Liver (tissue), 8 donors: ENCODE measurements at regions not wholly inside any gene's neighbourhood (a gene's known extent, or its start where the extent isn't known, plus 50 kb on each side); places are given as distances from the start of the nearest gene placed in this dataset.

Source experiments
- DNase-seq: peaks from one replicate; pipeline ENCODE4 v3.0.0-alpha.2; 2017; ENCODE audit warnings: low spot score
- H3K27ac ChIP-seq, 2 donors: one replicate each; pipeline ENCODE4 v1.7.0; 2013; ENCODE audit warnings: inconsistent platforms in 2 of 2, low read length in 2 of 2, control low read depth in 1 of 2, low read depth in 1 of 2, mild to moderate bottlenecking in 1 of 2
- H3K27me3 ChIP-seq, 4 donors: one replicate each; pipeline versions ENCODE4 v1.6.1 to v1.7.0; 2013; ENCODE audit warnings: low read length in 3 of 4, inconsistent platforms in 1 of 4, mild to moderate bottlenecking in 1 of 4, moderate library complexity in 1 of 4; ENCODE audit not compliant: control insufficient read depth in 4 of 4, insufficient read depth in 4 of 4
- H3K36me3 ChIP-seq, 4 donors: one replicate each; pipeline versions ENCODE4 v1.6.1 to v1.7.0; 2013; ENCODE audit warnings: low read length in 3 of 4, mild to moderate bottlenecking in 3 of 4, low read depth in 1 of 4, moderate library complexity in 1 of 4; ENCODE audit not compliant: control insufficient read depth in 4 of 4, insufficient read depth in 3 of 4
- H3K4me1 ChIP-seq, 4 donors: one replicate each; pipeline versions ENCODE4 v1.6.1 to v1.7.0; 2013; ENCODE audit warnings: low read length in 3 of 4, mild to moderate bottlenecking in 3 of 4, moderate library complexity in 1 of 4; ENCODE audit not compliant: control insufficient read depth in 4 of 4, insufficient read depth in 4 of 4
- H3K4me3 ChIP-seq, 3 donors: one replicate each; pipeline versions ENCODE4 v1.6.1 to v1.7.0; 2013; ENCODE audit warnings: low read length in 3 of 3, control low read depth in 1 of 3, low read depth in 1 of 3, mild to moderate bottlenecking in 1 of 3
- H3K9ac ChIP-seq, 2 donors: one replicate each; pipeline ENCODE4 v1.7.0; 2013; ENCODE audit warnings: low read length in 2 of 2, mild to moderate bottlenecking in 2 of 2, moderate library complexity in 2 of 2, control low read depth in 1 of 2, low read depth in 1 of 2
- H3K9me3 ChIP-seq, 4 donors: one replicate each; pipeline versions ENCODE4 v1.6.1 to v1.7.0; 2013; ENCODE audit warnings: low read length in 3 of 4; ENCODE audit not compliant: control insufficient read depth in 4 of 4
- ATF3 ChIP-seq: IDR thresholded peaks from 2 replicates; pipeline ENCODE4 v1.6.1; 2016; ENCODE audit warnings: antibody characterized with exemption
- CTCF ChIP-seq: fragments of 150-350 bp; IDR thresholded peaks from 2 replicates; pipeline ENCODE4 v1.5.1; 2017; ENCODE audit warnings: improper control_type of control experiment, low read depth, low read length; ENCODE audit not compliant: missing input control
- EGR1 ChIP-seq, 2 donors: IDR thresholded peaks; 2 replicates each; pipeline ENCODE4 v1.6.1; 2016 to 2018; ENCODE audit warnings: antibody characterized with exemption in 2 of 2, low read depth in 2 of 2
- FOXA1 ChIP-seq: IDR thresholded peaks from 2 replicates; pipeline ENCODE4 v1.6.1; 2016; ENCODE audit warnings: antibody characterized with exemption
- FOXA2 ChIP-seq: IDR thresholded peaks from 2 replicates; pipeline ENCODE4 v1.6.1; 2016; ENCODE audit warnings: antibody characterized with exemption
- GABPA ChIP-seq, 2 donors: IDR thresholded peaks in 1 of 2; conservative IDR thresholded peaks in 1 of 2; 2 replicates each; pipeline ENCODE4 v1.6.1; 2016; ENCODE audit warnings: antibody characterized with exemption in 2 of 2, mild to moderate bottlenecking in 1 of 2, moderate library complexity in 1 of 2
- HNF4A ChIP-seq, 2 donors: conservative IDR thresholded peaks; 2 replicates each; pipeline ENCODE4 v1.6.1; 2016; ENCODE audit warnings: antibody characterized with exemption in 2 of 2, mild to moderate bottlenecking in 2 of 2
- HNF4G ChIP-seq: IDR thresholded peaks from 2 replicates; pipeline ENCODE4 v1.6.1; 2016; ENCODE audit warnings: antibody characterized with exemption
- JUND ChIP-seq, 2 donors: IDR thresholded peaks; 2 replicates each; pipeline ENCODE4 v1.6.1; 2016; ENCODE audit warnings: antibody characterized with exemption in 2 of 2
- MAX ChIP-seq: IDR thresholded peaks from 2 replicates; pipeline ENCODE4 v1.6.1; 2016; ENCODE audit warnings: antibody characterized with exemption
- NR2F2 ChIP-seq: IDR thresholded peaks from 2 replicates; pipeline ENCODE4 v1.6.1; 2016; ENCODE audit warnings: antibody characterized with exemption
- RAD21 ChIP-seq, 2 donors: IDR thresholded peaks; 2 replicates each; pipeline ENCODE4 v1.6.1; 2016; ENCODE audit warnings: antibody characterized with exemption in 2 of 2, mild to moderate bottlenecking in 2 of 2
- REST ChIP-seq: IDR thresholded peaks from 2 replicates; pipeline ENCODE4 v1.6.1; 2016; ENCODE audit warnings: antibody characterized with exemption, mild to moderate bottlenecking
- TAF1 ChIP-seq: conservative IDR thresholded peaks from 2 replicates; pipeline ENCODE4 v1.6.1; 2016; ENCODE audit warnings: antibody characterized with exemption, mild to moderate bottlenecking
- YY1 ChIP-seq: IDR thresholded peaks from 2 replicates; pipeline ENCODE4 v1.6.1; 2016; ENCODE audit warnings: antibody characterized with exemption, mild to moderate bottlenecking
- ZBTB33 ChIP-seq: IDR thresholded peaks from 2 replicates; pipeline ENCODE4 v1.6.1; 2016; ENCODE audit warnings: antibody characterized with exemption
- WGBS: extraction: QIAGEN DNeasy Blood & Tissue Kit; methylation state at CpG from one replicate; pipeline ENCODE4 v1.1.7; 2013; 5-methylcytosine and 5-hydroxymethylcytosine counted together
- donor health status: healthy.
- donor health status: healthy.
- donor health status: healthy.
- donor health status: healthy.
- donor health status: healthy.

GRCh38 chr21:35616090-35616489 lies 444.2 kb downstream of the SETD4 start:
- no peaks in the 10 kb centered on the region for H3K9me3 ChIP-seq
- H3K4me3 ChIP-seq, result no peak overlapping the region
- no peak overlapping the region for H3K9ac ChIP-seq
- H3K4me1 ChIP-seq, result peaks cover 0 to 7% (median 0%) of the 10 kb centered on the region in 4 donors
- DNase-seq, result no peak
- peaks cover 0 to 7% (median 0%) of the 10 kb centered on the region in 4 donors for H3K27me3 ChIP-seq
- WGBS, result 25% methylated on average over 4 of the region's 4 CpGs
- no peak overlapping the region for H3K27ac ChIP-seq
- TF ChIP-seq NR2F2 (no peak), HNF4A (conservative IDR thresholded peaks at IDR 0.05) (peak in 1 of 2 donors; percentile 19), JUND (IDR thresholded peaks at IDR 0.05) (no peak), RAD21 (IDR thresholded peaks at IDR 0.05) (peak; percentile 76 to 83), GABPA (IDR thresholded peaks at IDR 0.05 in 1 of 2, conservative IDR thresholded peaks at IDR 0.05 in 1 of 2) (no peak), TAF1 (no peak), CTCF (peak; percentile 46), ZBTB33 (no peak)
- H3K36me3 ChIP-seq, result no peaks in the 10 kb centered on the region

- TF ChIP-seq JUND (IDR thresholded peaks at IDR 0.05) (no peak), CTCF (no peak), EGR1 (IDR thresholded peaks at IDR 0.05; ENCODE audit: low read depth in 2 of 2) (no peak), REST (no peak), HNF4G (no peak), MAX (no peak), RAD21 (IDR thresholded peaks at IDR 0.05) (no peak), YY1 (no peak), GABPA (IDR thresholded peaks at IDR 0.05 in 1 of 2, conservative IDR thresholded peaks at IDR 0.05 in 1 of 2) (no peak), HNF4A (conservative IDR thresholded peaks at IDR 0.05) (no peak), TAF1 (no peak), ATF3 (no peak), FOXA2 (no peak), FOXA1 (no peak)
- no peaks in the 10 kb centered on the region for H3K9me3 ChIP-seq
- no peaks in the 10 kb centered on the region for H3K36me3 ChIP-seq
- peaks cover 0 to 7% (median 0%) of the 10 kb centered on the region in 4 donors for H3K4me1 ChIP-seq
- peaks cover 0 to 7% (median 0%) of the 10 kb centered on the region in 4 donors for H3K27me3 ChIP-seq
- no peak overlapping the region for H3K9ac ChIP-seq
- no peak overlapping the region for H3K27ac ChIP-seq
- DNase-seq, result no peak
- no peak overlapping the region for H3K4me3 ChIP-seq
- WGBS, result 84% methylated on average over 1 of the region's 1 CpG
Observed at GRCh38 chr21:35615325-35615724, 445.0 kb downstream of the SETD4 start.
